ENCODE measurements at regions not wholly inside any gene's neighbourhood (a gene's known extent, or its start where the extent isn't known, plus 50 kb on each side); places are given as distances from the start of the nearest gene placed in this dataset.
A peak's percentile ranks its signal among the peaks of the same experiment; 100 is the strongest.

DNA sequence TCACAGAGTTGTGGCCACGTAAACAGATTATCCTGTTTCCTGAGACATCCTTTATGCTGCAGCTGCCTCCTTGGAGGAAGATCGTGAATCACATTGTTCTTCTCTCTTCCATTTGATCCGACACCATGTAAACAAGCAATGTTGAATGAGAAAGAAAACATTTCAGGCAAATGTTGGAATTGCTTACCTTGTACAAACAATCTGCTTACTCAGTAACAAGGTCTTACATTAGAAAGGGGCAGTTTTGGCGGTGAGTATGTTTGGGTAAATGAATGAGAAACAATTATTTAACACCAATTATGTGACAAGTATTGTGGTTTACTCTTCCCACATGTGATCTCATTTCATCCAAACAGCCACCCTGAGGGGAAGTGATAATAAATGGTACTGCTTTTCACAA lies 637.8 kb downstream of the RAB28 start:
- H3K9me3 Mint-ChIP-seq: peaks cover 0 to 3% (median 0%) of the 10 kb centered on the region in 7 donors
- no peak overlapping the region for H3K27ac Mint-ChIP-seq
- Histone ChIP-seq H3K27ac (ENCODE audit: low read depth in 1 of 2, low read length in 2 of 2) (no peak overlapping the region), H3K9ac (ENCODE audit: insufficient read depth, low read length, poor library complexity, severe bottlenecking) (no peak overlapping the region), H4K20me1 (ENCODE audit: insufficient read depth, low read length) (no peaks in the 10 kb centered on the region), H3K4me1 (ENCODE audit: control insufficient read depth in 1 of 2, insufficient read depth in 2 of 2, low read length in 2 of 2) (no peaks in the 10 kb centered on the region), H3K9me3 (replicated peaks in 1 of 2; ENCODE audit: control insufficient read depth in 1 of 2, insufficient read depth in 1 of 2, low read length in 2 of 2) (no peaks in the 10 kb centered on the region), H3K79me2 (ENCODE audit: insufficient read depth, low read length) (no peaks in the 10 kb centered on the region), H3K4me3 (replicated peaks in 1 of 3; ENCODE audit: low read depth in 2 of 3, low read length in 3 of 3) (no peak overlapping the region), H3K27me3 (ENCODE audit: control insufficient read depth in 2 of 2, insufficient read depth in 2 of 2, low read length in 2 of 2) (peaks cover 0 to 2% of the 10 kb centered on the region in 2 donors), H3K4me2 (replicated peaks; ENCODE audit: extremely low read depth, low read length, poor library complexity, severe bottlenecking) (no peak overlapping the region), H3K36me3 (replicated peaks in 1 of 2; ENCODE audit: control insufficient read depth in 1 of 2, insufficient read depth in 2 of 2, low read length in 2 of 2) (no peaks in the 10 kb centered on the region), H2AFZ (ENCODE audit: insufficient read depth, low read depth, low read length, poor library complexity, severe bottlenecking) (no peak overlapping the region)
- peaks cover 0 to 12% (median 0%) of the 10 kb centered on the region in 3 donors for H3K27me3 Mint-ChIP-seq (ENCODE audit: low read depth in 3 of 3)
- no peak for DNase-seq
- H3K4me1 Mint-ChIP-seq: no peaks in the 10 kb centered on the region
- peak overlapping the region in 1 of 2 donors; percentile 16 for H3K4me3 Mint-ChIP-seq
- H3K36me3 Mint-ChIP-seq: no peaks in the 10 kb centered on the region
- intact Hi-C loops (cut with micrococcal nuclease): loop anchor here in 1 of 2 donors (10.0 kb wide), 1 partner anchor 698 kb away; the partner anchor contains the start of gene NKX3-2
- TF ChIP-seq, protein P1, sequence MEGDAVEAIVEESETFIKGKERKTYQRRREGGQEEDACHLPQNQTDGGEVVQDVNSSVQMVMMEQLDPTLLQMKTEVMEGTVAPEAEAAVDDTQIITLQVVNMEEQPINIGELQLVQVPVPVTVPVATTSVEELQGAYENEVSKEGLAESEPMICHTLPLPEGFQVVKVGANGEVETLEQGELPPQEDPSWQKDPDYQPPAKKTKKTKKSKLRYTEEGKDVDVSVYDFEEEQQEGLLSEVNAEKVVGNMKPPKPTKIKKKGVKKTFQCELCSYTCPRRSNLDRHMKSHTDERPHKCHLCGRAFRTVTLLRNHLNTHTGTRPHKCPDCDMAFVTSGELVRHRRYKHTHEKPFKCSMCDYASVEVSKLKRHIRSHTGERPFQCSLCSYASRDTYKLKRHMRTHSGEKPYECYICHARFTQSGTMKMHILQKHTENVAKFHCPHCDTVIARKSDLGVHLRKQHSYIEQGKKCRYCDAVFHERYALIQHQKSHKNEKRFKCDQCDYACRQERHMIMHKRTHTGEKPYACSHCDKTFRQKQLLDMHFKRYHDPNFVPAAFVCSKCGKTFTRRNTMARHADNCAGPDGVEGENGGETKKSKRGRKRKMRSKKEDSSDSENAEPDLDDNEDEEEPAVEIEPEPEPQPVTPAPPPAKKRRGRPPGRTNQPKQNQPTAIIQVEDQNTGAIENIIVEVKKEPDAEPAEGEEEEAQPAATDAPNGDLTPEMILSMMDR (IDR thresholded peaks at IDR 0.05): no peak
- no CpG with 5 or more reads among the region's 4 CpGs for whole genome bisulfite sequencing (ENCODE audit: insufficient coverage)

DNA sequence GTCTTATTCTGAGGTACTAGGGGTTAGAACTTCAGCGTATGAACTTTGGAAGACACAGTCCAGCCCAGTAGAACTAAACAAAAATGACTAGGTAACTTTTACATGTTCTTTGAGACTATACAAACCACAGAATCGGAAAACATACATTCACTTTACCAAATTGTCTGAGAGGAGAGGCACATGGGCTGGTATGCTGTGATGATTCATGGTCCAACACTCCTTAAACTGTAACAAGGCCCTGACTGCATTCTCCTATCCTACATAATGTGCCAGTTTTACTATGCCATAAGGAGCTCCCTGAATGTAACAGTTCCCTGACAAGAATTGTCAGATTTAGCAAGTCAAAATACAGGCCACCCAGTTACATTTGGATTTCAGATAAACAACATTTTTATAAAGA lies 640.0 kb downstream of the RAB28 start:
- no peak overlapping the region for H3K4me3 ChIP-seq (replicated peaks in 1 of 3; ENCODE audit: low read depth in 2 of 3, low read length in 3 of 3)
- no peak for DNase-seq
- Mint-ChIP-seq H3K9me3 (peaks cover 0 to 3% (median 0%) of the 10 kb centered on the region in 7 donors), H3K36me3 (no peaks in the 10 kb centered on the region), H3K27me3 (ENCODE audit: low read depth in 3 of 3) (peaks cover 0 to 8% (median 0%) of the 10 kb centered on the region in 3 donors), H3K27ac (no peak overlapping the region), H3K4me3 (no peak overlapping the region), H3K4me1 (no peaks in the 10 kb centered on the region)
- H3K36me3 ChIP-seq (replicated peaks in 1 of 2; ENCODE audit: control insufficient read depth in 1 of 2, insufficient read depth in 2 of 2, low read length in 2 of 2): no peaks in the 10 kb centered on the region
- intact Hi-C loops (cut with micrococcal nuclease): loop anchor here in 1 of 2 donors (10.0 kb wide), 1 partner anchor 701 kb away; the partner anchor contains the start of gene NKX3-2
- no peak overlapping the region for H3K27ac ChIP-seq (ENCODE audit: low read depth in 1 of 2, low read length in 2 of 2)
- H3K9ac ChIP-seq (ENCODE audit: insufficient read depth, low read length, poor library complexity, severe bottlenecking): no peak overlapping the region
- no peaks in the 10 kb centered on the region for H3K79me2 ChIP-seq (ENCODE audit: insufficient read depth, low read length)
- TF ChIP-seq, protein P1 (IDR thresholded peaks at IDR 0.05): no peak
- H3K4me1 ChIP-seq (ENCODE audit: control insufficient read depth in 1 of 2, insufficient read depth in 2 of 2, low read length in 2 of 2): no peaks in the 10 kb centered on the region
- H4K20me1 ChIP-seq (ENCODE audit: insufficient read depth, low read length): no peaks in the 10 kb centered on the region
- no peak overlapping the region for H2AFZ ChIP-seq (ENCODE audit: insufficient read depth, low read depth, low read length, poor library complexity, severe bottlenecking)
- H3K27me3 ChIP-seq (ENCODE audit: control insufficient read depth in 2 of 2, insufficient read depth in 2 of 2, low read length in 2 of 2): peaks cover 0 to 2% of the 10 kb centered on the region in 2 donors
- WGBS (ENCODE audit: insufficient coverage): no CpG with 5 or more reads among the region's 2 CpGs
- H3K9me3 ChIP-seq (replicated peaks in 1 of 2; ENCODE audit: control insufficient read depth in 1 of 2, insufficient read depth in 1 of 2, low read length in 2 of 2): no peaks in the 10 kb centered on the region
- no peak overlapping the region for H3K4me2 ChIP-seq (replicated peaks; ENCODE audit: extremely low read depth, low read length, poor library complexity, severe bottlenecking)
